ENCODE measurements at regions not wholly inside any gene's neighbourhood (a gene's known extent, or its start where the extent isn't known, plus 50 kb on each side); places are given as distances from the start of the nearest gene placed in this dataset.

GRCh38 chr6:159479146-159479545 is 213.9 kb downstream of the SOD2 start:
- DNase-seq, result no peak
- TF ChIP-seq, protein P1, sequence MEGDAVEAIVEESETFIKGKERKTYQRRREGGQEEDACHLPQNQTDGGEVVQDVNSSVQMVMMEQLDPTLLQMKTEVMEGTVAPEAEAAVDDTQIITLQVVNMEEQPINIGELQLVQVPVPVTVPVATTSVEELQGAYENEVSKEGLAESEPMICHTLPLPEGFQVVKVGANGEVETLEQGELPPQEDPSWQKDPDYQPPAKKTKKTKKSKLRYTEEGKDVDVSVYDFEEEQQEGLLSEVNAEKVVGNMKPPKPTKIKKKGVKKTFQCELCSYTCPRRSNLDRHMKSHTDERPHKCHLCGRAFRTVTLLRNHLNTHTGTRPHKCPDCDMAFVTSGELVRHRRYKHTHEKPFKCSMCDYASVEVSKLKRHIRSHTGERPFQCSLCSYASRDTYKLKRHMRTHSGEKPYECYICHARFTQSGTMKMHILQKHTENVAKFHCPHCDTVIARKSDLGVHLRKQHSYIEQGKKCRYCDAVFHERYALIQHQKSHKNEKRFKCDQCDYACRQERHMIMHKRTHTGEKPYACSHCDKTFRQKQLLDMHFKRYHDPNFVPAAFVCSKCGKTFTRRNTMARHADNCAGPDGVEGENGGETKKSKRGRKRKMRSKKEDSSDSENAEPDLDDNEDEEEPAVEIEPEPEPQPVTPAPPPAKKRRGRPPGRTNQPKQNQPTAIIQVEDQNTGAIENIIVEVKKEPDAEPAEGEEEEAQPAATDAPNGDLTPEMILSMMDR (IDR thresholded peaks at IDR 0.05), result no peak
- no peak for TF ChIP-seq POLR2A (IDR thresholded peaks at IDR 0.05)
- H3K27me3 ChIP-seq, result no peaks in the 10 kb centered on the region
- H3K4me3 ChIP-seq (replicated peaks in 1 of 3), result no peak overlapping the region
- intact Hi-C loops (cut with DNase I), result no loop called here
- no peaks in the 10 kb centered on the region for H3K36me3 ChIP-seq
- H3K27ac ChIP-seq, result no peak overlapping the region
- no peaks in the 10 kb centered on the region for H3K4me1 ChIP-seq
- no peaks in the 10 kb centered on the region for H3K9me3 ChIP-seq

GRCh38 chr6:159473475-159474263 is 219.4 kb downstream of the SOD2 start:
- no peaks in the 10 kb centered on the region for H3K4me1 ChIP-seq
- intact Hi-C loops (cut with DNase I), result no loop called here
- no peak overlapping the region for H3K4me3 ChIP-seq (replicated peaks in 1 of 3)
- no peak for DNase-seq
- no peaks in the 10 kb centered on the region for H3K36me3 ChIP-seq
- WGBS, 2 donors, result 77 to 84% methylated on average over 4 of the region's 4 CpGs
- H3K9me3 ChIP-seq, result no peaks in the 10 kb centered on the region
- TF ChIP-seq, protein P1 (IDR thresholded peaks at IDR 0.05), result no peak
- TF ChIP-seq POLR2A (IDR thresholded peaks at IDR 0.05), result no peak
- no peaks in the 10 kb centered on the region for H3K27me3 ChIP-seq
- H3K27ac ChIP-seq, result no peak overlapping the region

DNA sequence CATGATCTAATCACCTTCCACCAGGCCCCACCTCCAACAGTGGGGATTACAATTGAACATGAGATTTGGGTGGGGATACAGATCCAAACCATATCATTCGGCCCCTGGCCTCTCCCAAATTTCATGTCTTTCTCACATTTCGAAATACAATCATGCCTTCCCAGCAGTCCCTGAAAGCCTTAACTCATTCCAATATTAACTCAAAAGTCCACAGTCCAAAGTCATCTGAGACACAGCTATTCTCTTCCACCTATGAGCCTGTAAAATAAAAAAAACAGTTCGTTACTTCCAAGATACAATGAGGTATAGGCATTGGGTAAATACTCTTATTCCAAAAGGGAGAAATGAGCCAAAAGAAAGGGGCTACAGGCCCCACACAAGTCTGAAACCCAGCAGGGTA is 222.6 kb downstream of the SOD2 start:
- no peak overlapping the region for H3K4me3 ChIP-seq (replicated peaks in 1 of 3)
- no peak overlapping the region for H3K27ac ChIP-seq
- no peaks in the 10 kb centered on the region for H3K9me3 ChIP-seq
- H3K36me3 ChIP-seq, result no peaks in the 10 kb centered on the region
- DNase-seq, result no peak
- no peak for TF ChIP-seq POLR2A (IDR thresholded peaks at IDR 0.05)
- TF ChIP-seq, protein P1 (IDR thresholded peaks at IDR 0.05), result no peak
- WGBS, 2 donors, result 92% methylated on average over 3 of the region's 3 CpGs
- H3K4me1 ChIP-seq, result peaks cover 5% of the 10 kb centered on the region in 2 donors
- no peaks in the 10 kb centered on the region for H3K27me3 ChIP-seq
- intact Hi-C loops (cut with DNase I), result no loop called here

DNA sequence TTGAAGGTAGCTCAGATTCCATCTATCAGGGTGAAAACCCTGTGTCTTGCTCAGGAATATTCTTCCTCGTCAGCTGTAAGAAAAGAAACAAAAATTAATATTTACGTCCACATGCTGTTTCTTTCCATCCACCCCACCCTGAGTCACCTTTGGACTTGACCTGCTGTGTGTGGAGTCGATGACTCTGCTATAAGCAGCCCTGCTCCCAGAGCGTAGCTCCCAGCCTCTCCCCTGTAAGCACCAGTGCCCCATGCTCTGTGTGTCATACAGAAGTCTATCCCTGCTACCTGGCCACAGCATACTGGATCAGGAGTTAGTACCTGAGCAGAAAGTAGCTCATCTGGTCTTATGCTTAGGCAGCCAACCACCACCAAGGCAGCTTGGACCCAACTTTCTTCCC is 223.6 kb downstream of the SOD2 start:
- Histone ChIP-seq H3K36me3 (no peaks in the 10 kb centered on the region), H3K27ac (no peak overlapping the region), H3K27me3 (no peaks in the 10 kb centered on the region), H3K4me3 (replicated peaks in 1 of 3) (no peak overlapping the region), H3K9me3 (no peaks in the 10 kb centered on the region), H3K4me1 (peaks cover 5% of the 10 kb centered on the region in 2 donors)
- DNase-seq, result no peak
- intact Hi-C loops (cut with DNase I), result loop anchor here (10.0 kb wide), 1 partner anchor 295 kb away; no protein-coding TSS in a partner anchor
- 92 to 94% methylated on average over 4 of the region's 4 CpGs for WGBS, 2 donors
- TF ChIP-seq, protein P1 (IDR thresholded peaks at IDR 0.05), result no peak
- no peak for TF ChIP-seq POLR2A (IDR thresholded peaks at IDR 0.05)

DNA sequence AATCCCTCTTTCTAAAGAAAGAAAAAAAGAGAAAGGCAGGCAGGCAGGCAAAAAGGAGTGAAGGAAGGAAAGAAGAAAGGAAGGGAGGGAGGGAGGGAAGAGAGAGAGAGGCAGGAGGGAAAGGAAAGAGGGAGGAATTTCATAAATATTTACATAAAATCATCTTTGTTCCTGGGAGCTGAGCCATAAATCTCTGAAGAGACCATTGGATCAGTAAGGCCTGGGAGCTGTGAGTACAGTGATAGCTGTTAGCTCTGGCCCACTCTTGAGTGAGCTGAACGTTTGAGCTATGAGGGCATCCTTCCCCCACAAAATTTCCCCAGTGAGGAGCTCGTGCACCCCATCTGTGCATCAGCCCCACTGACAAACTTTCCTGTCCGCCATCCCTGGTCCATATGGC is 224.0 kb downstream of the SOD2 start:
- no peak overlapping the region for H3K27ac ChIP-seq
- DNase-seq, result no peak
- H3K4me1 ChIP-seq, result peaks cover 5% of the 10 kb centered on the region in 2 donors
- H3K4me3 ChIP-seq (replicated peaks in 1 of 3), result no peak overlapping the region
- no peaks in the 10 kb centered on the region for H3K36me3 ChIP-seq
- 75 to 80% methylated on average over 3 of the region's 3 CpGs for WGBS, 2 donors
- H3K9me3 ChIP-seq, result no peaks in the 10 kb centered on the region
- no peaks in the 10 kb centered on the region for H3K27me3 ChIP-seq
- intact Hi-C loops (cut with DNase I), result loop anchor here (10.0 kb wide), 1 partner anchor 294 kb away; no protein-coding TSS in a partner anchor
- no peak for TF ChIP-seq POLR2A (IDR thresholded peaks at IDR 0.05)
- TF ChIP-seq, protein P1 (IDR thresholded peaks at IDR 0.05), result no peak

All from thyroid gland (tissue), 4 donors.